ENCODE measurements at regions not wholly inside any gene's neighbourhood (a gene's known extent, or its start where the extent isn't known, plus 50 kb on each side); places are given as distances from the start of the nearest gene placed in this dataset.

- TF ChIP-seq CTCF (IDR thresholded peaks at IDR 0.05): no peak
- no peak for DNase-seq (ENCODE audit: low spot score)
- no peak for ATAC-seq (ENCODE audit: low FRiP score)
These were observed 182.8 kb downstream of the DEPDC1B start for GRCh38 chr5:60517094-60517694.

- ATAC-seq (ENCODE audit: low FRiP score) (no peak), DNase-seq (ENCODE audit: low spot score) (no peak)
- no peak for TF ChIP-seq CTCF (IDR thresholded peaks at IDR 0.05)
These were observed 183.3 kb downstream of the DEPDC1B start for GRCh38 chr5:60516688-60517087.

- DNase-seq (ENCODE audit: low spot score) (no peak), ATAC-seq (ENCODE audit: low FRiP score) (no peak)
- TF ChIP-seq CTCF (IDR thresholded peaks at IDR 0.05): no peak
These were observed 185.8 kb downstream of the DEPDC1B start for GRCh38 chr5:60514152-60514551.

GRCh38 chr5:60512117-60512516, 187.8 kb downstream of the DEPDC1B start:
- TF ChIP-seq CTCF (IDR thresholded peaks at IDR 0.05): no peak
- ATAC-seq (ENCODE audit: low FRiP score) (no peak), DNase-seq (ENCODE audit: low spot score) (no peak)

- DNase-seq (ENCODE audit: low spot score) (no peak), ATAC-seq (ENCODE audit: low FRiP score) (no peak)
- TF ChIP-seq CTCF (IDR thresholded peaks at IDR 0.05): no peak
These were observed 189.3 kb downstream of the DEPDC1B start for GRCh38 chr5:60510663-60511062.

GRCh38 chr5:60510049-60510448, 189.9 kb downstream of the DEPDC1B start:
- DNase-seq (ENCODE audit: low spot score) (no peak), ATAC-seq (ENCODE audit: low FRiP score) (no peak)
- no peak for TF ChIP-seq CTCF (IDR thresholded peaks at IDR 0.05)

GRCh38 chr5:60509519-60509918, 190.4 kb downstream of the DEPDC1B start:
- DNase-seq (ENCODE audit: low spot score): no peak
- ATAC-seq (ENCODE audit: low FRiP score): no peak
- TF ChIP-seq CTCF (IDR thresholded peaks at IDR 0.05): no peak

Data from omental fat pad (tissue), 3 donors.